ENCODE measurements at regions not wholly inside any gene's neighbourhood (a gene's known extent, or its start where the extent isn't known, plus 50 kb on each side); places are given as distances from the start of the nearest gene placed in this dataset.

DNA sequence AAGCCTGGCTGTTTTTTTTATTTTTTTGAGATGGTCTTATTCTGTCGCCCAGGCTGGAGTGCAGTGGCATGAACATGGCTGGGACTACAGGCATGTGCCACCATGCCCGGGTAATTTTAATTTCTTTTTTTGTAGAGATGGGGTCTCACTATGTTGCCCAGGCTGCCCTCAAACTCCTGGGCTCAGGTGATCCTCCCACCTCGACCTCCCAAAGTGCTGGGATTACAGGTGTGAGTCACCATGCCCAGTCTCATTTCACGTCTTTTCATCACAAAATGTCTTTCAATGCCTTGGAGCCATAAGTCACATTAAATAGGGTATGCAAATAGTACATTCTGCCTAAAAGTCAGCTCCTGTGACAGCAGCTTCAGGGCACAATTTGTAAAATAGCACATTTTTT, 52.8 kb downstream of the SOX2 start:
- no peak for DNase-seq

DNA sequence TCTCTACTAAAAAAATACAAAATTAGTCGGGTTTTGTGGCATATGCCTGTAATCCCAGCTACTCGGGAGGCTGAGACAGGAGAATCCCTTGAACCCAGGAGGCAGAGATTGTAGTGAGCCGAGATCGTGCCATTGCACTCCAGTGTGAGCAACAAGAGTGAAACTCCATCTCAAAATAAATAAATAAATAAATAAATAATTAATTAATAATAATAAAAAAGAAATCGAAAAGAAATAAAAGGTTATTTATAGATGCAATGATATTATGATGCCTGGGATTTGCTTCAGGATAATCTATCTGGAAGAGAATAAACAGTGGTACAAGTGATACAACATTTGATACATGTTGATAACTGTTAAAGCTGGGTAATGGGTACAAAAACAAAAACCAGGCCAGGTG, 58.6 kb downstream of the SOX2 start:
- no peak for DNase-seq

- DNase-seq, result no peak
Measured at GRCh38 chr3:181771120-181771519, 59.4 kb downstream of the SOX2 start.

DNA sequence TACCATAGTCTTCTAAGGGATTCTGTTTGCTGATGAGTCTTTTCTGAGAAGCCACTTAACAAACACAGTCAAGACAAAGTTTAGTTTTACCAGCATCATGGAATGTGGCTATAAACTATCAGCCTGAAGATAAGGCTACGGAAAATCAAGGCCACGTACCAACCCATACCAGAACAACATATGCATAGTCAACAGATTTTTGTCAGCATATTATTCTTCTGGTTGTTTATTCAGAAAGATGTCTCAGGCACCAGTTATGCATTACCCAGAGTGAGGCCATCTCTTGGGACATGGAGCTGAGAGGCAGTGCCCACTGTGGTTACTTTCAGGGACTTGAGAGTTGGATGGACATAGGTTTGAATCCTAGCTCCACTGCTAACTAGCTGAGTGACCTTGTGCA, 60.4 kb downstream of the SOX2 start:
- DNase-seq, result no peak

GRCh38 chr3:181773921-181774320, 62.2 kb downstream of the SOX2 start:
- DNase-seq, result no peak

GRCh38 chr3:181782306-181782954, 70.7 kb downstream of the SOX2 start:
- DNase-seq, result no peak

DNA sequence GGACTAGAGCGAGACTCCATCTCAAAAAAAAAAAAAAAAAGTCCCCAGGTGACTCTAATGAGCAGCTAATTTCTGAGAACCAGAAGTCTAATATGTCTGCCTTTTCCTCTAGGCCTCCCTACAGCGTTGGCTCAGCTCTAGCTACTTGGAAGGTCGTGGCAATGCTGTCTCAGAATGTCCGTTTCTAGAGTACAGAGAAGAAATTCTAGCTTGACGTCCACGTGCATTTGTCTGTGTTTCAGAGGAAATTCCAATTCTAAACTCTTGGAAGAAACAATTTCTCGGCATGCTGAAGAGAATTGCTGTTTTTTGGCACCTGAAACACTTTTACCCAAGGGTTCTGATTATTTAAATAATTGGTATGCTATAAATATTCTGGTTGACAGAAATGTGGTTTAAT, 78.8 kb downstream of the SOX2 start:
- no peak for DNase-seq

DNA sequence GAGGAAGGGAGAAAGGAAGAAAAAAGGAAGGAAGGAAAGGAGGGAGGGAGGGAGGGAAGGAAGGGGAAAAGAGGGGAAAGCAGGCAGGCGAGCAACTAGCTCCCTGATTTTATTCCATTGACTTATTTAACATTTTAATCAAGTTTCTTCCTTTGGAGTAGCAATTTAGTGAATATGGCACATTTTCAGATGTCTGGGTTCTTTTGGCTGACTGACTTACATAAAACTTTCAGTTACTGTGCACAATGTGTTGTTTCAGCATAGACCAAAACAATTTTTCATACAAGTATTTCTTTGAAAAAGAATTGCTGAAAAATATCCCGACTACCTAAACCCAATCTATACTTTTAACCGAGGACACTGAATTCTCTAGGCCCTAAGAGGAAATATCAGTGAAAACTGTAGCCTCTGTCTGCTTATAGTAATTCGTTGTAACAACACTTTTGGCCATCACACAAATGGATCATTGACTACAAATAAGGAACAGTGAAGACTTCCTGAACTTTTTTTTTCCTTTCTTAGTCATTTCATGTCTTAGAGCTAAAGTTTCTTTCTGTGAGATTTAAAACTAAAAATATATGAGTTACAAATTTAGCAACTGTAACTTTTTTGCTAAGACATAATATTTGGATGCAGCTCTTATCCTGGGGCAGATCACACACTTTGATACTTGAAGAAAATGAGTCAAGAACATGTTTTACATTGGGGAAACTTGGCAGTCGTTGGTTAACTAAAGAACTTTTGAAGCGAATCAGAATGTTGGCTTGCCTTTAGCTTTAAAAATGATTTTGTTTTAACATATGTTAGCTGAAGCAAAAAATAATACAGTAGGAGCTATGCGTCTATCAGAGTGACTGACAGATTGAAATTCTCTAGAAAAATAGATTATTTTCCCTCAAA, 79.6 kb downstream of the SOX2 start:
- DNase-seq, result no peak

GRCh38 chr3:181793006-181793405, 81.3 kb downstream of the SOX2 start:
- DNase-seq, result no peak

GRCh38 chr3:181794011-181794790, 82.5 kb downstream of the SOX2 start:
- no peak for DNase-seq

DNA sequence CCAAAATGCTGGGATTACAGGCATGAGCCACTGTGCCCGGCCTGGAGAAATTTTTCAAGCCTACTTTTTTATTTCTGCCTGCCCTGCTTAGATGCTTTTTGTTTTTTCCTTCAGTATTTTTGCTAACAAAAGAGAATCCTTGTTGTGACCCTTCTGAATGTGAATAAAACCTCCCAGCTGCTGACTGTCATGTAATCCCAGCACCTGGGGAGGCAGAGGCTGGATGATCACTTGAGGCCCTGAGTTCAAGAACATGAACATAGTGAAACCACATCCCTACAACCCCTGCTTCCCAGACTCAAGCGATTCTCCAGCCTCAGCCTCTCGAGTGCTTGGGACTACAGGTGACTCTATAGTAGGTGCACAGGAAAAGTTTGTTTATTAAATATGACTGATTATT, 84.9 kb downstream of the SOX2 start:
- no peak for DNase-seq

DNA sequence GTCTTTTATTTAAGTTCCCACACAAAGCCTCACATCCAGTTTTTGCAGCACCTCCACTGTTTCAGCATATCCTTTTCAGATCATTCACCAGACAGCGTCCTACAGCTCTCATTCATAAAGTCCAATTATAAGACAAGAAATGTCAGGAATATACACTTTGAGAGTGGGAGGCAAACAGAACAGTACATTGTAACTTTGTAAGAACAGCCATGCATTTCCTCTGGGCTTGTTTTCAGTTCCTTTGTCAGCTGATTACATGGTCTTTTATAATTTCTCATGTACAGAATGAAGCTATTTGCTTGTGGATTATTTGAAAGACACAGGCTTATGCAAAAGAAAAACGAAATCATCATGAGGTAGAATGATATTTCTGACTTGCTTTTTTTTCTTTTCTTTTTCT, 85.7 kb downstream of the SOX2 start:
- DNase-seq, result no peak

- DNase-seq, result no peak
Measured at GRCh38 chr3:181805703-181806102, 94.0 kb downstream of the SOX2 start.

DNA sequence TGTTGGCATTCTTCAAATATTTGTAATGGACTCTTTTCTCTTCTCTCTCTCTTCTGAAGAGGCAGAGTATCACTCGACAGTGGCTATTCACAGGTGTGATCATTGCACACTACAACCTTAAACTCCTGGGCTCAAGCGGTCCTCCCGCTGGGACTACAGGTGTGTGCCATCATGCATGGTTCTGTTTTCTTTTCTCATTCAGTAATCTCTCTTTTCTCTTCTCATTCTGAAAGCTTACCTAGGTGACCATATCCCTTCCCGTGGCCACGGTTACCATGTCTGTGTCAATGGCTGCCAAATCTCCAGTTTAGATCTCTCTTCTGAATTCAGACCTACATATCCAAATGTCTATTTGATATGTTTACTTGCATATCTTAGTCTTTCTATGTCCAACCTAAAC, 96.3 kb downstream of the SOX2 start:
- DNase-seq, result no peak

GRCh38 chr3:181823716-181824115, 112.0 kb downstream of the SOX2 start:
- DNase-seq, result no peak

GRCh38 chr3:181824961-181825360, 113.2 kb downstream of the SOX2 start:
- DNase-seq, result no peak

- no peak for DNase-seq
Measured at GRCh38 chr3:181839039-181839915, 127.6 kb downstream of the SOX2 start.

DNA sequence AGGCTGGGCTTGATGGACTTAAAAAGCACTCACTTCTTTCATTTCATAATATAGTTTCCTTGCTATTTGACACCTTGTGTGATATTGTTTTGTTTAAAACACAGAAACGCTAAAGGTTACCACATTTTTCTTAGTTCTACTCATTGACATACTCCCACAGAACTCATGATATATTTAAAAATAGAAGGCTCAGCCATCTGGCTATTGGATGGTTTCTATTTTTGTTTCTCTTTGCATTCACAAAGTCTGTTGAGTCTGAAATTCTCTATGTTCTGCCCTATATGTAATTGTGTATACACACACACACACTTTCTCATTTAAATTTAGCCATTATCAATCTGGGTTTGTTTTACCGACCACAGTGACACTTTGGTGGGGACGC, 128.2 kb downstream of the SOX2 start:
- DNase-seq, result no peak

DNA sequence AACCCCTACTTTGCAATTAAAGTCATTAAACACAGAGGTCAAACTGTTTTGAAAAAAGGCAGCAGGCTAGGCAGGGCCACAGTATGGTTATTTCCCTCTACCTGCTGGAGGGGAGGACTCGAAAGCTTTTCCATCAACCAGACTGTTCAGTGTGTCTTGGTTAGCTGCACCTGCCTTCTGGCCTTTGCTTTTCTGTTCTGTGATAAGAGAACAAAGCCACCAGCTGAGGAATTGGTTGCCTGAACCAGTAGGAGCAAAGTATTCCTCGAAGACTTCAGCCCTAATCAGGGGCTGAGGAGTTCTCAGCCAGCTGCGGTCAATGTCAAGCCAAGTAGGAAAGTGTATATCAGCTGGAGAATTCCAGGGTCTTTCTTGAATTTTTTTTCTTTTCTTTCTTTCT, 132.5 kb downstream of the SOX2 start:
- no peak for DNase-seq

DNA sequence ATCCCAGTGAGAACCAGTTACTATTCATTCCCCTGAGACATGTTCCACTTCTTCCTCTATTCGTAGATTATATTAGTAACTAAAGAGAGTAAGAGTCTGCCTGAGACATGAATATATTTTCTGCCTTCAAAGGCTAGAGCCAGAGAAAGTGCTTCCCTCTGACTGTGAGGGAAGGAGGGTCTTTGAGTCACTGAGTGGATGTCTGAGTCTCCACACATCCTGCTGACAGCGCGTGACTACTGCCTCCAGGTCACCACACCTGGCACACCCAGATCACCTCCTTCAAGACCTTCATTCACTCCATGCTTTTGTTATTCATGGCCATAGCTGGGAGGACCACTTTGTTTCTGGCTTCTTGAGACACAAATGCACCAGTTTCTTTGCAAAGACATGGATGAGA, 135.6 kb downstream of the SOX2 start:
- no peak for DNase-seq

DNA sequence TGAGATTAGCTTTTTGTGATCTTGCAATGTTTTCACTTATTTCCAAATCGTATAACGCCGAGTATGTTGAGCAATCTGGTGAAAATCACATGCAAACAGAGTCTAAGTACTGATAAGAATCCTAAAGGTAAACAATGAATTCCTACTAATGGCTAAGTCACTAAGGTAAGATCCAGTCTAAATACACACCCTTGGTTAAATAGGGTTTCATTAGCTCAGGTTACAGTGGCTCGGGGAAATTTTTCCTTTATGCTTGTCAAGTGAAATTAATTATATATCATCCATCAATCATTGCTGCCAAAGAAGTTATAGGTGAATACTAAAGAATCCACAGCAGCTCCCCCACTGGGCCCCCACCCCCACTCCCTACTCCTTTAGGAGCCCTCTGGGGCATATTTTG, 139.3 kb downstream of the SOX2 start:
- DNase-seq, result no peak

DNA sequence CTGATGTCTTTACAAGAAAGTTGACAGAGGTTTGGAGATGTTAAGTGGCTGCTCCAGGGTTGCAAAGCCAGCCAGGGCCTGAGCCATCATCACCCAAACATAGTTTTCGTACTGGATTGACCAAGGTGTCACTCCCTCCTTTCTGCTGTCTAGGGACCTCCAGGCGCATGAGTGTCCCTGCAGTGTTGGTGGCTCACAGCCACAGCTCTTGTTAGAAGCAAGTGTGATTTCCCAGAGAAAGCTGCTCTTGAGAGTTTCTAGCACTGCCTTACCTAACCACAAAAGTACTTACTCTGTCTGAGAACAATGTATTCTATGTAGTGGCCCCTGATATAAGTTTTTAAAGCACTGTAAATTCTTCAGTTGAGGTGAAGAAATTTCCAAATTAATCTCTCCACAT, 144.1 kb downstream of the SOX2 start:
- no peak for DNase-seq

DNA sequence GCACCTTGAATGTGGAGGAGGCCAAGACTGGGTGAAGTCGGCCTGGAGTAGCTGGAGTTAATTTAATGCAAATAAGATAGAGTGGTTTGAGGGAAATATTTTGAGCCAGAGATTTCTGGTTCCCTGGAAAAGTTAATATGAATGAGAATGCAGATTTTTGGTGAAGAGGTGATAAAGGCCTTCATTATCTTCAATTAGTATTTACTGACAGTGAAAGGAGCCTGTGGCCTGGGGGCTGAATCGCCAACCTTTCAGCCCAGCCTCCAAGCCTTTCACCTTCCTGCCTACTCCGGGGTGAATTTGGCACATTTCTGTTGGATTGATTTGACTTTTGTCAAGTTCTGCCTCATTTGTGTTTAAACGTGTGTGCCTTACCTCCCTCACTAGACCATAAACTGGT, 147.8 kb downstream of the SOX2 start:
- DNase-seq, result no peak

Measured in stimulated activated naive CD4-positive, alpha-beta T cell treated with Interleukin-2 at 50 U/mL for 16 hours (primary cell).